Posterior vena cava (tissue), 2 donors: ENCODE measurements at regions not wholly inside any gene's neighbourhood (a gene's known extent, or its start where the extent isn't known, plus 50 kb on each side); places are given as distances from the start of the nearest gene placed in this dataset.
"Not testable (repeated sequence)": the region's sequence is repeated elsewhere in the genome, so short reads cannot be mapped to it uniquely, and the experiment has no call there.

ENCODE experiments used
- DNase-seq: peaks from one replicate; pipeline ENCODE4 v3.0.0-alpha.2; 2020; ENCODE audit warnings: low spot score
- intact Hi-C, 2 donors: fragments of 100-400 bp; cut with DNase I; formaldehyde crosslinking; loops; one replicate each; pipeline versions ENCODE4 v1.14.1 to v1.14.2; 2022 to 2023
- donor health status: DM: yes; HTN: yes; CAD: no.
- donor health status: DM: yes; HTN: yes; CAD: no.

- intact Hi-C loops: loop anchor here in 1 of 2 donors (5.0 kb wide), 1 partner anchor 288 kb away; no protein-coding TSS in a partner anchor
- DNase-seq: no peak
Observed at GRCh38 chr5:10034001-10034400, 215.7 kb downstream of the ATPSCKMT start.

GRCh38 chr5:10031817-10032216, 217.9 kb downstream of the ATPSCKMT start:
- intact Hi-C loops: loop anchor here in 1 of 2 donors (5.0 kb wide), 1 partner anchor 290 kb away; no protein-coding TSS in a partner anchor
- no peak for DNase-seq

- intact Hi-C loops: loop anchor here in 1 of 2 donors (5.0 kb wide), 1 partner anchor 292 kb away; no protein-coding TSS in a partner anchor
- no peak for DNase-seq
Observed at GRCh38 chr5:10030219-10030831, 219.4 kb downstream of the ATPSCKMT start.

- DNase-seq: no peak
- intact Hi-C loops: no loop called here
Observed at GRCh38 chr5:10023494-10023893, 226.2 kb downstream of the ATPSCKMT start.

GRCh38 chr5:10021248-10021647, 228.4 kb downstream of the ATPSCKMT start:
- intact Hi-C loops: no loop called here
- no peak for DNase-seq

- intact Hi-C loops: no loop called here
- no peak for DNase-seq
Observed at GRCh38 chr5:10019236-10019635, 230.5 kb downstream of the ATPSCKMT start.

GRCh38 chr5:10018201-10019069, 231.3 kb downstream of the ATPSCKMT start:
- no peak for DNase-seq
- intact Hi-C loops: no loop called here

- DNase-seq: no peak
- intact Hi-C loops: no loop called here
Observed at GRCh38 chr5:10017786-10018185, 231.9 kb downstream of the ATPSCKMT start.

- intact Hi-C loops: not testable (repeated sequence)
Observed at GRCh38 chr5:10016559-10016958, 233.1 kb downstream of the ATPSCKMT start.

GRCh38 chr5:10015681-10016080, 234.0 kb downstream of the ATPSCKMT start:
- intact Hi-C loops, DNase-seq: not testable (repeated sequence)

More at GRCh38 chr5:10016559-10016958, 233.1 kb downstream of the ATPSCKMT start:
- DNase-seq: not testable (repeated sequence)

- DNase-seq: no peak
- intact Hi-C loops: no loop called here
Observed at GRCh38 chr5:10009802-10010201, 239.9 kb downstream of the ATPSCKMT start.

- intact Hi-C loops: loop anchor here in 1 of 2 donors (5.0 kb wide), 1 partner anchor 225 kb away; no protein-coding TSS in a partner anchor
Observed at GRCh38 chr5:9987101-9987500, 262.6 kb downstream of the ATPSCKMT start.

GRCh38 chr5:9977070-9977469, 272.6 kb downstream of the ATPSCKMT start:
- intact Hi-C loops: no loop called here
- DNase-seq: no peak

More at GRCh38 chr5:9987101-9987500, 262.6 kb downstream of the ATPSCKMT start:
- DNase-seq: no peak

- no peak for DNase-seq
- intact Hi-C loops: no loop called here
Observed at GRCh38 chr5:9976621-9977020, 273.1 kb downstream of the ATPSCKMT start.

- intact Hi-C loops: no loop called here
Observed at GRCh38 chr5:9972059-9972458, 277.6 kb downstream of the ATPSCKMT start.

GRCh38 chr5:9971301-9971700, 278.4 kb downstream of the ATPSCKMT start:
- intact Hi-C loops: no loop called here
- no peak for DNase-seq

More at GRCh38 chr5:9972059-9972458, 277.6 kb downstream of the ATPSCKMT start:
- no peak for DNase-seq

- intact Hi-C loops: no loop called here
- no peak for DNase-seq
Observed at GRCh38 chr5:9958914-9959313, 290.8 kb downstream of the ATPSCKMT start.

- no peak for DNase-seq
- intact Hi-C loops: no loop called here
Observed at GRCh38 chr5:9957214-9957613, 292.5 kb downstream of the ATPSCKMT start.

GRCh38 chr5:9956725-9957124, 293.0 kb downstream of the ATPSCKMT start:
- intact Hi-C loops: no loop called here
- no peak for DNase-seq

GRCh38 chr5:9955586-9955985, 294.1 kb downstream of the ATPSCKMT start:
- intact Hi-C loops: no loop called here
- DNase-seq: no peak
